T-cell (primary cell): ENCODE measurements at regions not wholly inside any gene's neighbourhood (a gene's known extent, or its start where the extent isn't known, plus 50 kb on each side); places are given as distances from the start of the nearest gene placed in this dataset.

ENCODE experiments used
- ATAC-seq, 4 experiments: fragments of 200-7000 bp in 3 of 4; fragments of 150-1000 bp in 1 of 4; cut with Tn5 transposase; replicated peaks in 1 of 4; 1 replicate in 3 of 4; 2 replicates in 1 of 4; pipeline ENCODE4 v1.10.0; 2021; ENCODE audit warnings: moderate library complexity in 3 of 4, mild to moderate bottlenecking in 2 of 4, moderate number of reproducible peaks in 1 of 4
- CTCF ChIA-PET, 2 donors: fragments of 300-600 bp; sonication (Branson Sonifier 250); formaldehyde crosslinking; loops; one replicate each; lab custom pipeline; 2022; ENCODE audit warnings: antibody characterized with exemption in 2 of 2; lab: Charles Lee
- POLR2A ChIA-PET, 2 donors: fragments of 300-600 bp; sonication (Branson Sonifier 250); formaldehyde crosslinking; loops; one replicate each; lab custom pipeline; 2022; ENCODE audit warnings: antibody characterized with exemption in 2 of 2; lab: Charles Lee
- DNase-seq, 35 experiments: peaks; one replicate each; pipeline versions ENCODE4 v3.0.0 to v3.0.0-alpha.2; 2013 to 2023
- H3K27ac ChIP-seq: one replicate; pipeline ENCODE4 v1.5.1; 2013; ENCODE audit warnings: low read length
- H3K27me3 ChIP-seq, 2 experiments: replicated peaks in 1 of 2; 1 replicate in 1 of 2; 2 replicates in 1 of 2; pipeline versions ENCODE4 v1.6.1 to v1.7.0; 2013; ENCODE audit warnings: low read length in 1 of 2, mixed read lengths in 1 of 2; ENCODE audit not compliant: control insufficient read depth in 2 of 2, insufficient read depth in 2 of 2; ENCODE audit errors: extremely low read depth in 1 of 2
- H3K36me3 ChIP-seq, 2 donors: 1 replicate in 1 of 2; 2 replicates in 1 of 2; pipeline versions ENCODE4 v1.6.1 to v1.7.0; 2013; ENCODE audit warnings: low read length in 1 of 2; ENCODE audit not compliant: control insufficient read depth in 2 of 2, insufficient read depth in 1 of 2; ENCODE audit errors: extremely low read depth in 1 of 2
- H3K4me1 ChIP-seq, 2 experiments: 1 replicate in 1 of 2; 2 replicates in 1 of 2; pipeline versions ENCODE4 v1.6.1 to v1.7.0; 2013; ENCODE audit warnings: low read length in 2 of 2, mixed read lengths in 1 of 2; ENCODE audit not compliant: insufficient read depth in 2 of 2, control insufficient read depth in 1 of 2; ENCODE audit errors: extremely low read depth in 1 of 2
- H3K4me3 ChIP-seq, 2 donors: 1 replicate in 1 of 2; 2 replicates in 1 of 2; pipeline versions ENCODE4 v1.5.1 to v1.7.0; 2013; ENCODE audit warnings: mild to moderate bottlenecking in 2 of 2, low read length in 1 of 2, moderate library complexity in 1 of 2; ENCODE audit not compliant: control insufficient read depth in 1 of 2; ENCODE audit errors: extremely low read depth in 1 of 2
- H3K9me3 ChIP-seq: 2 replicates; pipeline ENCODE4 v1.7.0; 2013
- H3K27ac Mint-ChIP-seq, 2 donors: one replicate each; pipeline ENCODE4 v1.8.0; 2020 to 2021; ENCODE audit warnings: mild to moderate bottlenecking in 2 of 2, mixed read lengths in 2 of 2
- H3K27me3 Mint-ChIP-seq, 2 donors: one replicate each; pipeline ENCODE4 v1.8.0; 2021 to 2022; ENCODE audit warnings: mixed read lengths in 2 of 2
- H3K36me3 Mint-ChIP-seq: one replicate; pipeline ENCODE4 v1.8.0; 2021; ENCODE audit warnings: mixed read lengths
- H3K4me1 Mint-ChIP-seq, 3 donors: one replicate each; pipeline ENCODE4 v1.8.0; 2020 to 2022; ENCODE audit warnings: mixed read lengths in 3 of 3, mild to moderate bottlenecking in 1 of 3
- H3K4me3 Mint-ChIP-seq, 3 donors: one replicate each; pipeline ENCODE4 v1.8.0; 2020 to 2022; ENCODE audit warnings: mild to moderate bottlenecking in 3 of 3, mixed read lengths in 3 of 3, moderate library complexity in 3 of 3
- H3K9me3 Mint-ChIP-seq, 3 donors: one replicate each; pipeline ENCODE4 v1.8.0; 2020 to 2022; ENCODE audit warnings: mixed read lengths in 3 of 3
- WGBS: methylation state at CpG from one replicate; pipeline ENCODE4 v1.1.5; 2013; ENCODE audit warnings: missing lambda C conversion rate; ENCODE audit not compliant: insufficient coverage; 5-methylcytosine and 5-hydroxymethylcytosine counted together

DNA sequence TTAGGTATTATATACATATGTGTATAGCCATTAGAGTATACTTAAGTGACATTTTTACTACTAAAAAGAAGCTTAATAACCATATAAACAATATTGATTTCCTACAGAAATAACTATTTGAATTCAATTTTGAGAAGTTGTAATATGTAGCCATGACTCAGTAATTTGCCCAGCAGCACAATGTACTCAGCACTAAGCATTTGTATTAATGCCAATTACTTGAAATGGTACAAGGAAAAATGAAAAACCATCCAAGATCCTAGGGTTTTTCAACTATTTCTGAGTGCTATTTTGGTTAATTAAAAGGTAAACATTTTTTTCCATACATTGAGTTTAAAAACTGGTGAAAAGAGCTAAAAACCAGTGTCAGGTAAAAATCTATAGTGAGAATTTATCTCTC is 324.0 kb downstream of the KCNJ3 start:
- Mint-ChIP-seq H3K4me1 (no peaks in the 10 kb centered on the region), H3K9me3 (peaks cover 0 to 6% (median 2%) of the 10 kb centered on the region in 3 donors), H3K27ac (no peak overlapping the region), H3K4me3 (no peak overlapping the region), H3K36me3 (no peaks in the 10 kb centered on the region), H3K27me3 (no peaks in the 10 kb centered on the region)
- no peaks in the 10 kb centered on the region for H3K36me3 ChIP-seq
- POLR2A ChIA-PET = no interaction called here
- no peak overlapping the region for H3K4me3 ChIP-seq
- CTCF ChIA-PET = no interaction called here
- no peaks in the 10 kb centered on the region for H3K9me3 ChIP-seq
- no peak overlapping the region for H3K27ac ChIP-seq
- ATAC-seq (no peak), DNase-seq (no peak)
- H3K27me3 ChIP-seq = no peaks in the 10 kb centered on the region
- no peaks in the 10 kb centered on the region for H3K4me1 ChIP-seq

GRCh38 chr2:155021618-155022017 is 323.1 kb downstream of the KCNJ3 start:
- Histone ChIP-seq H3K27me3 (no peaks in the 10 kb centered on the region), H3K4me1 (no peaks in the 10 kb centered on the region), H3K27ac (no peak overlapping the region), H3K9me3 (no peaks in the 10 kb centered on the region), H3K4me3 (no peak overlapping the region), H3K36me3 (no peaks in the 10 kb centered on the region)
- ATAC-seq (no peak), DNase-seq (no peak)
- H3K27me3 Mint-ChIP-seq = no peaks in the 10 kb centered on the region
- H3K9me3 Mint-ChIP-seq = peaks cover 0 to 6% (median 2%) of the 10 kb centered on the region in 3 donors
- H3K4me3 Mint-ChIP-seq = no peak overlapping the region
- no CpG with 5 or more reads among the region's 1 CpG for WGBS
- H3K27ac Mint-ChIP-seq = no peak overlapping the region
- ChIA-PET CTCF (no interaction called here), POLR2A (no interaction called here)
- H3K36me3 Mint-ChIP-seq = no peaks in the 10 kb centered on the region
- no peaks in the 10 kb centered on the region for H3K4me1 Mint-ChIP-seq

- Mint-ChIP-seq H3K9me3 (peaks cover 0 to 6% (median 2%) of the 10 kb centered on the region in 3 donors), H3K27me3 (no peaks in the 10 kb centered on the region), H3K4me3 (no peak overlapping the region), H3K27ac (no peak overlapping the region), H3K36me3 (no peaks in the 10 kb centered on the region), H3K4me1 (no peaks in the 10 kb centered on the region)
- CTCF ChIA-PET = no interaction called here
- DNase-seq = no peak
- H3K4me1 ChIP-seq = no peaks in the 10 kb centered on the region
- no peaks in the 10 kb centered on the region for H3K36me3 ChIP-seq
- ATAC-seq = no peak
- H3K27ac ChIP-seq = no peak overlapping the region
- WGBS = no CpG with 5 or more reads among the region's 1 CpG
- H3K9me3 ChIP-seq = no peaks in the 10 kb centered on the region
- POLR2A ChIA-PET = no interaction called here
- no peak overlapping the region for H3K4me3 ChIP-seq
- no peaks in the 10 kb centered on the region for H3K27me3 ChIP-seq
Measured at GRCh38 chr2:155020246-155020645, 321.8 kb downstream of the KCNJ3 start.

DNA sequence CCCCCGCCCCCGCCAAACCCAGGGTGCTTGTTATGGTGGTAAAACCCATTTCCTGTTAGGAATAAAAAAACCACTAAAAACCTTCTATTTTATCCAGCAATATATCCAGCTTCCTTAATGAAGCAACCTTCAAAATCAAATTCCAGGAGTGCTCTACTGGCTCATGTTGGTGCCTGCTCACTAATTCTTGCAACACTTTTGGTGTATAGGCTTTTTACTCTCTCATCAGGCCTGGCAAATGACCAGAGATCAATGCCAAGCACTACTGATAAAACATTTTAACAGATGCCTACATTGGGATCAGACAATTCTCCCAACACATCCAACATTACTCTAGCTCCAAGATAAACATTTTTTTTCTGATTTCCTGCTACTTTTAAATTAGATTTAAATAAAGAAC is 312.4 kb downstream of the KCNJ3 start:
- H3K9me3 Mint-ChIP-seq = peaks cover 0 to 21% (median 2%) of the 10 kb centered on the region in 3 donors
- no peaks in the 10 kb centered on the region for H3K36me3 Mint-ChIP-seq
- H3K27ac Mint-ChIP-seq = no peak overlapping the region
- no peaks in the 10 kb centered on the region for H3K36me3 ChIP-seq
- H3K4me3 ChIP-seq = no peak overlapping the region
- H3K27me3 Mint-ChIP-seq = no peaks in the 10 kb centered on the region
- no peaks in the 10 kb centered on the region for H3K4me1 Mint-ChIP-seq
- DNase-seq (no peak), ATAC-seq (no peak)
- H3K27me3 ChIP-seq = no peaks in the 10 kb centered on the region
- ChIA-PET POLR2A (no interaction called here), CTCF (no interaction called here)
- H3K9me3 ChIP-seq = no peaks in the 10 kb centered on the region
- no peak overlapping the region for H3K27ac ChIP-seq
- no peak overlapping the region for H3K4me3 Mint-ChIP-seq
- no CpG with 5 or more reads among the region's 2 CpGs for WGBS
- no peaks in the 10 kb centered on the region for H3K4me1 ChIP-seq

DNA sequence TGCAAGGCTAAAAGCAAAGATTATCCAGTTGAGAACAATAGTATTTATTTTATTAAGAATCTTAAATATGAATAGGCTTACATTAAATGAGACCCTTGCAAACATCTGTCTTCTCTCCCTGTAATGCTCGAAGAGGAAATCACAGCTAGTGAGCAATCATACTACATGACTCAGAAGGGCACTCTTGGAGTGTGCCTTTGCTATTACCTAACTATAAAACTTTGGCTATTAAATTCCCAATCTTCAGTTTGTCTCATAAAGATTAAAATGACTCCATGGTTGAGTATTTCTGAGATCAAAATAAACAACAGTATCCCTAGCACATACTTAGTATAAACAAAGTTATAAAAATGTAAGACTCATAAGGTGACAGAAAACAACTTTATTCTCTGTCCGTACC is 296.9 kb downstream of the KCNJ3 start:
- Histone ChIP-seq H3K36me3 (no peaks in the 10 kb centered on the region), H3K4me1 (no peaks in the 10 kb centered on the region), H3K9me3 (no peaks in the 10 kb centered on the region), H3K4me3 (no peak overlapping the region), H3K27ac (no peak overlapping the region), H3K27me3 (no peaks in the 10 kb centered on the region)
- Mint-ChIP-seq H3K36me3 (no peaks in the 10 kb centered on the region), H3K27me3 (no peaks in the 10 kb centered on the region), H3K9me3 (peaks cover 0 to 2% (median 0%) of the 10 kb centered on the region in 3 donors), H3K27ac (no peak overlapping the region), H3K4me3 (no peak overlapping the region), H3K4me1 (no peaks in the 10 kb centered on the region)
- no peak for ATAC-seq
- CTCF ChIA-PET = no interaction called here
- DNase-seq = no peak
- 57% methylated on average over 1 of the region's 2 CpGs for WGBS
- POLR2A ChIA-PET = no interaction called here

- H3K27ac ChIP-seq = no peak overlapping the region
Measured at GRCh38 chr2:154992826-154993225, 294.3 kb downstream of the KCNJ3 start.

DNA sequence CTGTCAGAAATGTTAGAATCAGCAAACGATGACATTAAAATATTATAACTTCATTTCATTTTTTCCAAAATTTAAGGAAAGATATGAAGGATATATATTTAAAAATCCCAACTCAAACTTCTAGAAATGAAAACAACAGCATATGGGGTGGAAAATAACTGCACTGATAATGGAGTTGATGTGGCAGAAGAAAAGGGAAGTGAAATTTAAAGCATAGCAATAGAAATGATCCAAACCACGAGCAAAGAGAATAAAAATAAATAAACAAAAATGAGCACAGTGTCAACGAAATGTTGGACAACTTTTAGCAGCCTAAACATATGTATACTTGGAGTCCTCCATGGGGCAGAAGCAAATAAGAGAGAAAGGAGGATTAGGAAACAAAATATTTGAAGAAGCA is 280.2 kb downstream of the KCNJ3 start:
- no peak overlapping the region for H3K27ac Mint-ChIP-seq
- H3K27me3 ChIP-seq = no peaks in the 10 kb centered on the region
- no peak for DNase-seq
- no peaks in the 10 kb centered on the region for H3K4me1 ChIP-seq
- CTCF ChIA-PET = no interaction called here
- H3K27me3 Mint-ChIP-seq = no peaks in the 10 kb centered on the region
- H3K4me3 ChIP-seq = no peak overlapping the region
- POLR2A ChIA-PET = no interaction called here
- ATAC-seq = no peak
- no peaks in the 10 kb centered on the region for H3K4me1 Mint-ChIP-seq
- H3K27ac ChIP-seq = no peak overlapping the region
- H3K9me3 Mint-ChIP-seq = peaks cover 3 to 14% (median 4%) of the 10 kb centered on the region in 3 donors
- H3K4me3 Mint-ChIP-seq = no peak overlapping the region
- no peaks in the 10 kb centered on the region for H3K36me3 ChIP-seq
- WGBS = no CpG with 5 or more reads among the region's 3 CpGs
- no peaks in the 10 kb centered on the region for H3K9me3 ChIP-seq
- H3K36me3 Mint-ChIP-seq = no peaks in the 10 kb centered on the region

More at GRCh38 chr2:154992826-154993225, 294.3 kb downstream of the KCNJ3 start:
- ATAC-seq = no peak
- Mint-ChIP-seq H3K9me3 (peaks cover 0 to 2% (median 2%) of the 10 kb centered on the region in 3 donors), H3K36me3 (no peaks in the 10 kb centered on the region), H3K27ac (no peak overlapping the region), H3K4me3 (no peak overlapping the region), H3K27me3 (no peaks in the 10 kb centered on the region), H3K4me1 (no peaks in the 10 kb centered on the region)
- Histone ChIP-seq H3K27me3 (no peaks in the 10 kb centered on the region), H3K36me3 (no peaks in the 10 kb centered on the region), H3K4me3 (no peak overlapping the region), H3K9me3 (no peaks in the 10 kb centered on the region), H3K4me1 (no peaks in the 10 kb centered on the region)
- ChIA-PET CTCF (no interaction called here), POLR2A (no interaction called here)
- WGBS = 96% methylated on average over 2 of the region's 2 CpGs
- no peak for DNase-seq
